A549 (cell line): ENCODE measurements at regions not wholly inside any gene's neighbourhood (a gene's known extent, or its start where the extent isn't known, plus 50 kb on each side); places are given as distances from the start of the nearest gene placed in this dataset.

Experiments used
- CBX2 ChIP-seq: fragments of 200-600 bp; sonication (generic); IDR thresholded peaks from 2 replicates; pipeline ENCODE4 v1.6.1; 2016; ENCODE audit warnings: low read depth, mild to moderate bottlenecking, borderline replicate concordance
- EP300 ChIP-seq, 2 experiments: fragments of >200 bp; sonication (Bioruptor Twin); formaldehyde crosslinking; IDR thresholded peaks; 2 replicates in 1 of 2; 3 replicates in 1 of 2; pipeline ENCODE4 v1.6.1; 2016 to 2017
- KDM5A ChIP-seq: fragments of 200-600 bp; sonication (generic); IDR thresholded peaks from 2 replicates; pipeline ENCODE4 v1.6.1; 2016; ENCODE audit warnings: antibody characterized with exemption, mild to moderate bottlenecking
- POLR2A ChIP-seq: IDR thresholded peaks from 2 replicates; pipeline ENCODE4 v1.6.1; 2012; ENCODE audit warnings: mild to moderate bottlenecking, low read length

GRCh38 chr5:15037247-15037908 is 165.8 kb upstream of the ANKH start:
- no peak for TF ChIP-seq KDM5A
- no peak for TF ChIP-seq CBX2
- TF ChIP-seq POLR2A = no peak
- no peak for TF ChIP-seq EP300 (IDR thresholded peaks at IDR 0.05)
